GM21576 (cell line): ENCODE measurements at regions not wholly inside any gene's neighbourhood (a gene's known extent, or its start where the extent isn't known, plus 50 kb on each side); places are given as distances from the start of the nearest gene placed in this dataset.
"Not testable (repeated sequence)": the region's sequence is repeated elsewhere in the genome, so short reads cannot be mapped to it uniquely, and the experiment has no call there.

Experiments used
- ATAC-seq: cut with Tn5 transposase; IDR thresholded peaks from one replicate; pipeline ENCODE4 v1.9.1; 2021; ENCODE audit warnings: mild to moderate bottlenecking, moderate library complexity; ENCODE audit not compliant: unreplicated experiment

- ATAC-seq, result no peak
Measured at GRCh38 chr2:221999717-222000116, 299.1 kb downstream of the PAX3 start.

GRCh38 chr2:221999166-221999565 is 299.6 kb downstream of the PAX3 start:
- no peak for ATAC-seq

- no peak for ATAC-seq
Measured at GRCh38 chr2:221997683-221998082, 301.1 kb downstream of the PAX3 start.

DNA sequence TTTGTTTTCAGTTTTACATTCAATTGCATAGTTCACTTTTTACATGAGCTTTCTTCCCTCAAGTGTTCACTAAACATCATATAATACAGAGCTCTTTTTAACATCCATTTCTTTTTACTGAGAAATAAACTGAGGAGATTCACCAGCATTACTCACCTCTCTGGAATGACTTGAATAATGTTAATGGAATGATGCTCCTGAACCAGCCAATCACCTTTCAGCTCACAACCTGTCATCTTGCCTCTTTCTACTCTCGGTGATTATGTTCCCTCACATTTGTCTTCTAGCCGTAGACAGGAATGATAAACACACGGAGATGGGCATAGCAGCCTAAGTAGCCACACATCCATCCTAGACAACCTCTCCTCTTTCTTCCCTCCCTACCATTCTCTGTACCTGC is 301.7 kb downstream of the PAX3 start:
- ATAC-seq, result no peak

DNA sequence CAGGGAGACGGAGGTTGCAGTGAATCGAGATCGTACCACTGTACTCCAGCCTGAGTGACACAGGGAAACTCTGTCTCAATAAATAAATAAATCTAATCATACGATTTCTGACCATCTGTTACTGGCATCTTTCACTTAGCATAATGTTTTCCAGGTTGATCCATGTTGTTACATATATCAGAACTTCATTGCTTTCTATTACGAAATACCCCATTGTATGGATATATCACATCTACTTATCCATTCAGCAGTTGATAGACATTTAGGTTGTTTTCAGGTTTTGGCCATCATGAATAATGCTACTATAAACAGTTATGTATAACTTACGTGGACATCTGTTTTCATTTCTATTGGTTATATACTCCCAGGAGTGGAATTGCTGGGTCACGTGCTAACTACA is 303.9 kb downstream of the PAX3 start:
- ATAC-seq, result no peak

GRCh38 chr2:221984376-221984775 is 314.4 kb downstream of the PAX3 start:
- ATAC-seq, result not testable (repeated sequence)

GRCh38 chr2:221981912-221982470 is 316.8 kb downstream of the PAX3 start:
- ATAC-seq, result no peak

DNA sequence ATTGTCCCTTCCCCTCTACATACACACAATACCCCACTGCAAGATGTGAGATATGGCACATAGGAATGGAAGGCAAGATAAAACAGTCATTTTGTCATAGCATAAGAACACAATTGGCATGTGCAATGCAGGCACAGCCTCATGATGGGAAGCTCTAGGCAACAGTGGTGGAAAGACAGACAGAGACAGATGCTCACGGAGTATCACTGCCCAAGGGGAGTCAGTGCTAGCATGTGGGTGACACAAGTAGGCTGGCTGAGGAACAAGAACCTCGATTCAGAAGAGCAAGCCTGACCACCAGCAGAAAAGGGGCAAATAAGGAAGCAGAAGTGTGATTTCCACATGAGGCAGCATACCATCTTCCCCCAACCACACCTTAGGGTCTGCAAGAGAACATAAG is 323.6 kb downstream of the PAX3 start:
- ATAC-seq, result no peak

- ATAC-seq, result no peak
Measured at GRCh38 chr2:221973902-221974301, 324.9 kb downstream of the PAX3 start.

- ATAC-seq, result no peak
Measured at GRCh38 chr2:221973502-221973901, 325.3 kb downstream of the PAX3 start.

- ATAC-seq, result no peak
Measured at GRCh38 chr2:221972813-221973478, 325.9 kb downstream of the PAX3 start.

DNA sequence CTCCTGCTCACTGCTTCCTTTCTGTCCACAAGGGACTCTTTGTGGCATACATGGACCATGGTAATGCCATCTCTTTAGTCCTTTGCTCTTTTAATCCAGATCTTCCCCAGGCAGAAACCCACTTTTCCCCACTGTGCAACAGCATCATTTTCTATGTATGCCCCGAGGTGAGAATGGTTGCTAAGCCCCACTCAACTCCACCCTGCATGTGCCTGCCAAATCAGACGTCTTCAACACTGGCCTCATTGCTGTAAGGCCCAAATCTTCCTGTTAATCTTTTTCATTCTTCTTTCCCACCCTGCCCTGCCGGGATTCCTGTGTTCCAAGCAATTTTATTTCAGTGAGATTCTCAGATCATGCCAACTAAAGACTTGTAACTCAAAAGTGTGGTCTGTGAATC is 328.4 kb downstream of the PAX3 start:
- no peak for ATAC-seq

- no peak for ATAC-seq
Measured at GRCh38 chr2:221969830-221970144, 329.0 kb downstream of the PAX3 start.

GRCh38 chr2:221969087-221969829 is 329.5 kb downstream of the PAX3 start:
- ATAC-seq, result peak; percentile 63

- ATAC-seq, result no peak
Measured at GRCh38 chr2:221962186-221962585, 336.6 kb downstream of the PAX3 start.

- ATAC-seq, result no peak
Measured at GRCh38 chr2:221961561-221961960, 337.2 kb downstream of the PAX3 start.

- ATAC-seq, result no peak
Measured at GRCh38 chr2:221958224-221958623, 340.6 kb downstream of the PAX3 start.

GRCh38 chr2:221948076-221948475 is 350.7 kb downstream of the PAX3 start:
- no peak for ATAC-seq

- ATAC-seq, result not testable (repeated sequence)
Measured at GRCh38 chr2:221944452-221944851, 354.3 kb downstream of the PAX3 start.

DNA sequence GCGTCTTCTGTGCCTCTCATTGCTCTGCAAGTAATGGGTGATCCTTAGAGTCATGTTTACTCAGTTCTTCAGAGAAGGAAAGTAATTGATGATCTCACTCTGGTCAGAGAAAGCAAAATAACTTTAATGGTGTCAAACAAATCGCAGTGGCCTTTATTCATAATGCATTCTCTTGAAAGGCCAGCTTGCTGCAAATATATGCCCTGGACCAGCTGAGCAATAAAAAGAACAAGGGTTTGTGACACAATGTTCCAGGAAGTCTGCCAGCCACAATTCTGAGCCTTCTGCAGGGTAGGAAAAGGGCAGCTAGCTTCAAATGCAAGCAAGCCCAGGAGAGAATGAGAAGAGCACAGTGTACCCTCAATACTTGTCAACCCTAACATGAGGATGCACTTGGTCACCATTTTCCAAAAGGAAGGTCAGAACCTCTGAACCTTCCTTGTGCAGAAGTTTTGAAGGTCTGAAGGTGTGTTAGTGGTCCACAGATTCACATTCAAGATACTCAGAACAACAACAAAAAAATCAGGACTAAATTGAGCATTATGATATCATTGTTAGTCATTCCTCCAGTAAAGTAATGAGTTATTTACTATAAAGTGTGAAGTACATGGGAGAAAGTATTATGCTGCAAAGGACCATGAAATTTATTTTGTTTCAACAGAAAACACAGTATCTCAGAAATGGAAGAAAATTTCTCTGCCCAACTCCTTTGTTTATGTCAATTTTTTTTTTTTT is 355.6 kb downstream of the PAX3 start:
- no peak for ATAC-seq

- no peak for ATAC-seq
Measured at GRCh38 chr2:221931251-221931991, 359.3 kb upstream of the EPHA4 start.
